ENCODE measurements at regions not wholly inside any gene's neighbourhood (a gene's known extent, or its start where the extent isn't known, plus 50 kb on each side); places are given as distances from the start of the nearest gene placed in this dataset.
"Not testable (repeated sequence)": the region's sequence is repeated elsewhere in the genome, so short reads cannot be mapped to it uniquely, and the experiment has no call there.

GRCh38 chr12:46948936-46949545, 123.2 kb upstream of the SLC38A4 start:
- no peak for DNase-seq

GRCh38 chr12:46950094-46950493, 124.3 kb upstream of the SLC38A4 start:
- DNase-seq: no peak

GRCh38 chr12:46952880-46953483, 126.4 kb upstream of the PCED1B start:
- DNase-seq: no peak

- DNase-seq: no peak
These were observed 122.9 kb upstream of the PCED1B start for GRCh38 chr12:46956451-46957035.

GRCh38 chr12:46958053-46958452, 121.4 kb upstream of the PCED1B start:
- no peak for DNase-seq

- DNase-seq: no peak
These were observed 120.7 kb upstream of the PCED1B start for GRCh38 chr12:46958599-46959290.

- no peak for DNase-seq
These were observed 119.9 kb upstream of the PCED1B start for GRCh38 chr12:46959502-46959901.

GRCh38 chr12:46960681-46961080, 118.7 kb upstream of the PCED1B start:
- no peak for DNase-seq

GRCh38 chr12:46963191-46963590, 116.2 kb upstream of the PCED1B start:
- DNase-seq: no peak

- DNase-seq: no peak
These were observed 115.1 kb upstream of the PCED1B start for GRCh38 chr12:46963977-46964971.

- no peak for DNase-seq
These were observed 114.3 kb upstream of the PCED1B start for GRCh38 chr12:46965137-46965536.

- DNase-seq: no peak
These were observed 113.5 kb upstream of the PCED1B start for GRCh38 chr12:46965880-46966279.

- no peak for DNase-seq
These were observed 108.8 kb upstream of the PCED1B start for GRCh38 chr12:46970636-46971035.

GRCh38 chr12:46973937-46974336, 105.5 kb upstream of the PCED1B start:
- not testable (repeated sequence) for DNase-seq

- DNase-seq: no peak
These were observed 101.5 kb upstream of the PCED1B start for GRCh38 chr12:46977871-46978375.

GRCh38 chr12:46981622-46982021, 97.8 kb upstream of the PCED1B start:
- DNase-seq: no peak

- no peak for DNase-seq
These were observed 96.6 kb upstream of the PCED1B start for GRCh38 chr12:46982629-46983392.

- DNase-seq: no peak
These were observed 96.0 kb upstream of the PCED1B start for GRCh38 chr12:46983393-46983793.

GRCh38 chr12:46983959-46984841, 95.2 kb upstream of the PCED1B start:
- peak; percentile 36 to 47 for DNase-seq

GRCh38 chr12:46985816-46986215, 93.6 kb upstream of the PCED1B start:
- no peak for DNase-seq

- not testable (repeated sequence) for DNase-seq
These were observed 91.3 kb upstream of the PCED1B start for GRCh38 chr12:46988122-46988521.

Measured in SHP77 (cell line).